ENCODE measurements at regions not wholly inside any gene's neighbourhood (a gene's known extent, or its start where the extent isn't known, plus 50 kb on each side); places are given as distances from the start of the nearest gene placed in this dataset.

- DNase-seq, result no peak
Measured at GRCh38 chr4:35789899-35790574, 454.3 kb downstream of the ARAP2 start.

GRCh38 chr4:35793045-35793722, 451.1 kb downstream of the ARAP2 start:
- DNase-seq, result no peak

GRCh38 chr4:35793766-35794165, 450.5 kb downstream of the ARAP2 start:
- DNase-seq, result no peak

- no peak for DNase-seq
Measured at GRCh38 chr4:35800669-35801068, 443.6 kb downstream of the ARAP2 start.

- no peak for DNase-seq
Measured at GRCh38 chr4:35802644-35803043, 441.7 kb downstream of the ARAP2 start.

- DNase-seq, result no peak
Measured at GRCh38 chr4:35818520-35818919, 425.8 kb downstream of the ARAP2 start.

GRCh38 chr4:35820003-35820402, 424.3 kb downstream of the ARAP2 start:
- no peak for DNase-seq

- DNase-seq, result no peak
Measured at GRCh38 chr4:35824231-35824630, 420.1 kb downstream of the ARAP2 start.

- DNase-seq, result no peak
Measured at GRCh38 chr4:35835893-35836292, 408.4 kb downstream of the ARAP2 start.

- DNase-seq, result no peak
Measured at GRCh38 chr4:35836596-35836995, 407.7 kb downstream of the ARAP2 start.

- no peak for DNase-seq
Measured at GRCh38 chr4:35867057-35867456, 377.3 kb downstream of the ARAP2 start.

- no peak for DNase-seq
Measured at GRCh38 chr4:35872273-35872672, 372.0 kb downstream of the ARAP2 start.

GRCh38 chr4:35879479-35879878, 364.8 kb downstream of the ARAP2 start:
- DNase-seq, result no peak

- DNase-seq, result no peak
Measured at GRCh38 chr4:35883108-35883507, 361.2 kb downstream of the ARAP2 start.

- no peak for DNase-seq
Measured at GRCh38 chr4:35884714-35885480, 359.4 kb downstream of the ARAP2 start.

GRCh38 chr4:35897808-35898207, 346.5 kb downstream of the ARAP2 start:
- no peak for DNase-seq

GRCh38 chr4:35900286-35901243, 343.7 kb downstream of the ARAP2 start:
- no peak for DNase-seq

GRCh38 chr4:35912174-35912573, 332.1 kb downstream of the ARAP2 start:
- DNase-seq, result no peak

GRCh38 chr4:35918491-35918977, 325.8 kb downstream of the ARAP2 start:
- DNase-seq, result no peak

GRCh38 chr4:35925806-35926205, 318.5 kb downstream of the ARAP2 start:
- DNase-seq, result no peak

- no peak for DNase-seq
Measured at GRCh38 chr4:35926788-35927187, 317.5 kb downstream of the ARAP2 start.

- DNase-seq, result no peak
Measured at GRCh38 chr4:35933901-35934300, 310.4 kb downstream of the ARAP2 start.
